OCI-LY7 (cell line): ENCODE measurements at regions not wholly inside any gene's neighbourhood (a gene's known extent, or its start where the extent isn't known, plus 50 kb on each side); places are given as distances from the start of the nearest gene placed in this dataset.

Experiments used
- BruUV-seq: library from RNA; stranded (reverse); fragments of 400-500 nt; replicated peaks from 2 replicates; lab custom pipeline; 2021; lab: Mats Ljungman, UMichigan
- CTCF ChIA-PET: fragments of 300-600 bp; sonication (Branson Sonifier 250); formaldehyde crosslinking; loops from one replicate; lab custom pipeline; 2022; ENCODE audit warnings: antibody characterized with exemption; ENCODE audit not compliant: unreplicated experiment; lab: Charles Lee
- POLR2A ChIA-PET: fragments of 300-600 bp; sonication (Branson Sonifier 250); formaldehyde crosslinking; loops from one replicate; lab custom pipeline; 2022; ENCODE audit warnings: antibody characterized with exemption; lab: Charles Lee
- DNase-seq: peaks from one replicate; pipeline ENCODE4 v3.0.0-alpha.2; 2015; ENCODE audit warnings: low spot score
- H2AFZ ChIP-seq: fragments of 200-600 bp; sonication (generic), shearing (Covaris generic); 2 replicates; pipeline ENCODE4 v1.6.1; 2014; ENCODE audit warnings: mild to moderate bottlenecking, antibody characterized with exemption, low read length, moderate library complexity
- H3K27ac ChIP-seq: fragments of 200-600 bp; sonication (generic); 2 replicates; pipeline ENCODE4 v1.5.1; 2014; ENCODE audit warnings: mixed run types, low read depth, mild to moderate bottlenecking, moderate library complexity, low read length, inconsistent platforms; ENCODE audit not compliant: poor library complexity, severe bottlenecking
- H3K36me3 ChIP-seq: fragments of 200-600 bp; sonication (generic); 2 replicates; pipeline ENCODE4 v1.6.1; 2014; ENCODE audit warnings: mild to moderate bottlenecking, antibody characterized with exemption, low read length, moderate library complexity, mixed read lengths; ENCODE audit not compliant: insufficient read depth
- H3K4me1 ChIP-seq: fragments of 200-600 bp; sonication (generic); 2 replicates; pipeline ENCODE4 v1.5.1; 2014; ENCODE audit warnings: mild to moderate bottlenecking, low read length; ENCODE audit not compliant: insufficient read depth, poor library complexity, severe bottlenecking
- H3K4me2 ChIP-seq: fragments of 200-600 bp; sonication (generic); 2 replicates; pipeline ENCODE4 v1.6.1; 2014; ENCODE audit warnings: mild to moderate bottlenecking, low read length
- H3K4me3 ChIP-seq: fragments of 200-600 bp; sonication (generic); 2 replicates; pipeline ENCODE4 v1.5.1; 2014; ENCODE audit warnings: mild to moderate bottlenecking, low read depth, low read length; ENCODE audit not compliant: poor library complexity, severe bottlenecking
- H3K79me2 ChIP-seq: fragments of 200-600 bp; sonication (generic); 2 replicates; pipeline ENCODE4 v1.6.1; 2016; ENCODE audit warnings: low read depth, mild to moderate bottlenecking, low read length, moderate library complexity, mixed read lengths; ENCODE audit not compliant: insufficient read depth
- H3K9me2 ChIP-seq: fragments of 200-600 bp; sonication (generic); 2 replicates; pipeline ENCODE4 v1.6.1; 2016; ENCODE audit warnings: mild to moderate bottlenecking, low read length, mixed read lengths; ENCODE audit not compliant: insufficient read depth
- H3K9me3 ChIP-seq: fragments of 200-600 bp; sonication (generic); 2 replicates; pipeline ENCODE4 v1.6.1; 2014; ENCODE audit warnings: mild to moderate bottlenecking, mixed run types, low read length, mixed read lengths
- H4K20me1 ChIP-seq: fragments of 200-600 bp; sonication (generic); 2 replicates; pipeline ENCODE4 v1.6.1; 2014; ENCODE audit warnings: mild to moderate bottlenecking, antibody characterized with exemption, low read length, moderate library complexity, mixed read lengths; ENCODE audit not compliant: insufficient read depth
- CTCF ChIP-seq: fragments of 200-600 bp; sonication (generic); conservative IDR thresholded peaks from 2 replicates; pipeline ENCODE4 v1.5.1; 2014; ENCODE audit warnings: mild to moderate bottlenecking, antibody characterized with exemption, low read length, moderate library complexity, mixed read lengths
- EZH2phosphoT487 ChIP-seq: fragments of 200-600 bp; sonication (generic); IDR thresholded peaks from 2 replicates; pipeline ENCODE4 v1.6.1; 2018; ENCODE audit warnings: low read depth, borderline replicate concordance, mild to moderate bottlenecking, mixed run types, antibody characterized with exemption, low read length, moderate library complexity, mixed read lengths
- intact Hi-C: fragments of 100-400 bp; cut with micrococcal nuclease; formaldehyde crosslinking; loops from one replicate; pipeline ENCODE4 v1.10.0; 2022; ENCODE audit not compliant: unreplicated experiment

- TF ChIP-seq EZH2phosphoT487: no peak
- TF ChIP-seq CTCF: no peak
- Histone ChIP-seq H3K9me2 (no peaks in the 10 kb centered on the region), H3K36me3 (no peaks in the 10 kb centered on the region), H3K4me2 (no peak overlapping the region), H2AFZ (no peak overlapping the region), H3K27ac (no peak overlapping the region), H3K4me1 (no peaks in the 10 kb centered on the region), H3K4me3 (no peak overlapping the region), H3K79me2 (no peaks in the 10 kb centered on the region), H4K20me1 (no peaks in the 10 kb centered on the region), H3K9me3 (no peaks in the 10 kb centered on the region)
- BruUV-seq: no TSS peak
- no peak for DNase-seq
- POLR2A ChIA-PET: interaction anchor here (1.1 kb wide), 1 partner anchor 13 kb away, joined by 3 read pairs; no protein-coding TSS in a partner anchor
- CTCF ChIA-PET: no interaction called here
- intact Hi-C loops: no loop called here
These were observed 1847.0 kb upstream of the PCDH10 start for GRCh38 chr4:131302108-131302507.

- no peak for DNase-seq
- H3K27ac ChIP-seq: no peak overlapping the region
- H3K9me2 ChIP-seq: no peaks in the 10 kb centered on the region
- intact Hi-C loops: no loop called here
- H3K4me1 ChIP-seq: no peaks in the 10 kb centered on the region
- no peaks in the 10 kb centered on the region for H3K36me3 ChIP-seq
- H3K9me3 ChIP-seq: no peaks in the 10 kb centered on the region
- no TSS peak for BruUV-seq
- H4K20me1 ChIP-seq: no peaks in the 10 kb centered on the region
- H3K4me3 ChIP-seq: no peak overlapping the region
- no peaks in the 10 kb centered on the region for H3K79me2 ChIP-seq
- no peak overlapping the region for H2AFZ ChIP-seq
- TF ChIP-seq EZH2phosphoT487 (no peak), CTCF (no peak)
- POLR2A ChIA-PET: no interaction called here
- CTCF ChIA-PET: no interaction called here
- H3K4me2 ChIP-seq: no peak overlapping the region
These were observed 1844.4 kb upstream of the PCDH10 start for GRCh38 chr4:131304686-131305085.

GRCh38 chr4:131309628-131310027 lies 1839.5 kb upstream of the PCDH10 start:
- no TSS peak for BruUV-seq
- ChIA-PET POLR2A (no interaction called here), CTCF (no interaction called here)
- no peaks in the 10 kb centered on the region for H3K9me2 ChIP-seq
- H3K27ac ChIP-seq: no peak overlapping the region
- no peaks in the 10 kb centered on the region for H3K9me3 ChIP-seq
- no peak overlapping the region for H3K4me3 ChIP-seq
- no peaks in the 10 kb centered on the region for H3K4me1 ChIP-seq
- TF ChIP-seq EZH2phosphoT487: no peak
- no peak for TF ChIP-seq CTCF
- H3K4me2 ChIP-seq: no peak overlapping the region
- H3K36me3 ChIP-seq: no peaks in the 10 kb centered on the region
- intact Hi-C loops: no loop called here
- H2AFZ ChIP-seq: no peak overlapping the region
- no peak for DNase-seq
- H3K79me2 ChIP-seq: no peaks in the 10 kb centered on the region
- no peaks in the 10 kb centered on the region for H4K20me1 ChIP-seq
